Suppressor macrophage (primary cell): ENCODE measurements at regions not wholly inside any gene's neighbourhood (a gene's known extent, or its start where the extent isn't known, plus 50 kb on each side); places are given as distances from the start of the nearest gene placed in this dataset.

Source experiments
- DNase-seq, 4 experiments: peaks; one replicate each; pipeline ENCODE4 v3.0.0-alpha.2; 2020 to 2022

GRCh38 chr2:824954-825353 is 125.7 kb upstream of the SNTG2 start:
- DNase-seq: no peak

- no peak for DNase-seq
Observed at GRCh38 chr2:824524-824923, 126.1 kb upstream of the SNTG2 start.

GRCh38 chr2:821546-821945 is 129.1 kb upstream of the SNTG2 start:
- DNase-seq: no peak

DNA sequence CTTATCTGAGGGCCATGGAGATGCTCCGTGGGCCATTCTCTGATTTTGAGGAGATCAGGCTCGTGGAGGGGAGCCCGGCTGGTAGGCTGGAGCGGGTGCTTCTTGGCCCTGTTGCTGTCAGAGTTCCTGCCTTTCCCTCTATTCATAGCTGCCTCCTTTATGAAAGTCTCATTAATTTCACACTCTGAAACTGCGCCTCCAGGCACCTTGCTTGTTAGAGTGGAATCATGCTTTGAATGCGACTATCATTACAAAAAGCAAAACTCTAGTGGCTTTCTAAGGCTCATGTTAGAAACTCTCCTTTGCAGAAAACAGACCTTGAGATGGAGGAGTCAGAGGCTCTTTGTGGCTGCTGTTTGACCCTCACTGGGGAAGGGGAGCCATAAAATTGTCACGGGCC is 131.0 kb upstream of the SNTG2 start:
- no peak for DNase-seq

DNA sequence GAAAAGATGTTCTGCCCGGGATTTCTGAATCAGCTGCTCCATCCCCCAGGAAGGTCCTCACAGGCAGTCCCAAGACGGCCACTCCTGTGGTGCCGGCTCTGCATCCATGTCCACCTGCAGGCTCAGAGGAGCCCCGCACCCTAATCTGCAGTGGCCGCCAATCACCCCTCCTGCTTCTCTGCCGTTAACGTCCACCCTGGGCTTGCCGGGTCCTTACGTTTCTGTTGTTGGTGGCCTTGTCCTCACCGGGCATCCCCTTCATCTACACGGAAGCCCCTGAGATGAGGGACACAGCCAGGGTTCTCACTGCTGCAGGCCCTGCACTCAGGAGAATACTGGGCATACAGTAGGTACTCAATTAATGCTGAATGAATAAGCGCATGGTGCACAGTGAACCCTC is 131.5 kb upstream of the SNTG2 start:
- no peak for DNase-seq

DNA sequence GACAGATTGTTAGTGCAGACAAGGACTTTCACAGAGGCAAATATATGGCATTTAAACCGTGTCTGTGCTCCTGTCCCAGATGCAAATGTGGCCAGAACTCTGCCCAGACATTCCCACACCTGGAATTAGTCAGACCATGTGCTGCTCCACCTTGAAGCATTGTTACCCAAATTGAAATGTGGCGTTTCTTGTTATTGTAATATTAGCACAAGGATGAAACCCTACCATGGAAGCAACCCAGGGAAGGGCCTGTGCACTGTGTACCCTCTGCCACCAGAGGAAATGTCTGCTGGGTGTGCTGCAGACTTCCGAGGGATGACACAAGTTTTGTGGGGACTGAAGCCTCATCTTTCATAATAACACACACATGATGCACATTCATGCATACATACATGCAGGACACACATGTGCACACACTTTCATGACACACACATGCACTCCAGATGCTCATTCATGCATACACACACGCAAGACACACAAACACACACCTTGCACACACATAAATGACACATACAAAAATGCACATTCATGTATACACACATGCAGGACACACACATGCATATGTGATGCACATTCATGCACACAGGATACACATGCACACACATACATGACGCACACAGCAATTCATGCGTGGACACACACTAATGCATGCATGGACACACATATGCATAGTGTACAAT is 133.2 kb upstream of the SNTG2 start:
- DNase-seq: no peak

- DNase-seq: no peak
Observed at GRCh38 chr2:816278-816677, 134.4 kb upstream of the SNTG2 start.

DNA sequence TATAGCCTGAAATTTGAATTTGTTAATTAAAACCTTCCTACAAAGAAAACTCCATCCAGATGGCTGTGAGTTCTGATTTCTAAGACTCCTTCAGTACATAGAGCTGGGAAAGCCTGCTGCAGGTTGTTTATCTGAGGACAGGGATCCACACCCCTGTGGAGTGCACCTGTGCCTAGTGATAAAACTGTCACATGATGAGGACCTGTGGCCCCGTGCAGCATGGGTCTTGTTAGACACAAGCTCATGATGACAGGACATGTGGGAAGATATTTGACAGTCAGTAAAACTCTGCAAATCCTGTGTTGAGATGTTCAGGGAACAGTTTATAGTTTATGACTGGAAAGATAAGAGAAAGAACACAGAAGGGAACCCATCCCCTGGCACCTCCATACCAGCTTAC is 133.2 kb upstream of the TMEM18 start:
- DNase-seq: no peak

DNA sequence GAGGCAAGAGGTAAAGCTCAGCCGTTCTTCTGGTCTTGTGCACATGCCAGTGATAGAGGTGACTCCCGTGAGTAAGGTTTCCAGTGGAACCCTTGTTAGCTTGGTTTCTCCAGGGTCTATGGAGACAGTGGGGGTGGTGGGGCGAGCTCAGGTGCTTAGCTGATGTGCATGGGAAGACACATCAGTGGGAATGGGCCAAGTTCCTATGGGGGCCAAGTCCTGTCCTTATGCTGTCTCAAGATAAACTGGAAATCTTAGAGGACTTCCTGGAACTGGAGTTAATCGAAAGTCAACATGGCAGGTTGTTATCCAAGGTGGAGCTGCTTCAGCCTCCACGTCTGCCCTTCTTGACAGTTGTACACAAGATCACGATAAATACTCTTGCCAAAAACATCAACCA is 130.1 kb upstream of the TMEM18 start:
- DNase-seq: no peak

DNA sequence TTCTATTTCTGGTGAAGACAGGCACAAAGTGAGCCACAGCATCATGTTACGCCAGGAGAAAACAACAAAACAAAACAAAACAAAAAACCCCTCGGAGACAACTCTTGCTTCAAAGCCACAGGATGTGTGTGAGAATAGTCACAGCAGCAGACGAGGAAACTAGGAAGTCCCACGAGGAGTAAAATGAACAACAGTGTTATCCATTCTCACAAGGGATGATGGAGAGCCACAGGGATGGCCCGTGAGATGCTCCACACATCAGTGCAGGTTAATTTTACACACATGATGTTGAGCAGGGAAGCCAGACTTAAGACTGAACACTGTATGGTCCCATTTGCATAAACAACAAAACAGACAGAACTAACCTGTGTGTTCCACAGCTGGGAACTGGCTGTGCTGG is 128.5 kb upstream of the TMEM18 start:
- DNase-seq: no peak

DNA sequence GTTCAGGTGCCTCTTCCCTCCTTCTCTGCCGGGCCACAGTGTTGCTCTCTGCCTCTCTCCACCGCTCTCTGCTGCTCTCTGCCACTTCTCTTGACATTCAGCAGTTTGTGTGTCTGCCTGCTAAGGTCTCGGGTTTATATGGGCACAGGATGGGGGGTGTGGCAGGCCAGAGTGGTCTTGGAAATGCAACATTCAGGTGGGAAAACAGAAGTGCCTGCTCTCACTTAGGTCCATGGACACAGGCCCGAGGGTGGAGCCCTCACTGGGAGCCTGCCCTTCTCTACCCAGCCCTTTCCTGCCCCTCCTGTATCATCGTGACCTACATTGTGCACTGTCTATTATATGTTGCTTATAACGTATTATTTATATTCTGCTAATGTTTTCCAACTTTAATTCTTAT is 120.8 kb upstream of the TMEM18 start:
- DNase-seq: no peak

GRCh38 chr2:797556-797955 is 120.3 kb upstream of the TMEM18 start:
- DNase-seq: no peak

DNA sequence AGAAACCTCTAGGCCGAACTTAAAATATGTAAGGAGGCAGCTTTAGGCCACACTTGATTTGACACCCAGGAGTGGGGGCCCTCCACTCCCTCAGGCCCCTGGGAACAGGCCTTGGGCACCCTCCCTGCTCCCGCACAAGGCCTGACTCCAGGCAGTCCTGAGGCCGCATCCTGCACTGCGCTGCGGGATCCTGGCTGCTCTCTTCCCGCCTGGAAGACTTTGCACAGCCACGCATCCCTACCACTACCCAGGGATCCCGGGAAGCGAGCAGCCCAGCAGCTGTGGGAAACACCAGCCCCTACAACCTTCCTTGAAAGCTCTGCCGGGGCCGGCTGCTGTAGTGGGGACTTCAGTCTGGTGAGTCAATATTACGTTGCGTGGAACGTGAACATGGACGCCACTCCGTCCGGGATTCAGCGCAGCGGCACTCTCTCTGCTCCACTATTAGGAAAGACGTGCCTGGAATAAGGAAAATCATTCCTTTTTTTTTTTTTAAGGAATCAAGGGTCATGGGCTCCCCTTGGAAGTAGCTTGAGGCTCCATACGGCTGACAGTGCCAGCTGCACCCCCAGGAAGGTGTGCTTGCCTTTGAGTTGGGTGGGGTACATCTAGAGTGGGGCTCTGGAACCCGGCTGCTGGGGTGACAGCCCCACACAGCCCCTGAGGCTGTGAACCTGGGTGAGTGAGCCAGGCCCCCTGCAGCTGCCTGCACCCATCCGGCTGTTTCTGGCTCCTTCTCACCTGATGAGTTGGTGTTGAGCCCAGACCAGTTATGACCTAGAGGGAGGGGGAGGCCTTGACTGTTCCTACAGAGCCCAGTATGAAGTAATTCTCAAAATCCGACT is 119.2 kb upstream of the TMEM18 start:
- DNase-seq: no peak

GRCh38 chr2:795531-796041 is 118.4 kb upstream of the TMEM18 start:
- DNase-seq: no peak

DNA sequence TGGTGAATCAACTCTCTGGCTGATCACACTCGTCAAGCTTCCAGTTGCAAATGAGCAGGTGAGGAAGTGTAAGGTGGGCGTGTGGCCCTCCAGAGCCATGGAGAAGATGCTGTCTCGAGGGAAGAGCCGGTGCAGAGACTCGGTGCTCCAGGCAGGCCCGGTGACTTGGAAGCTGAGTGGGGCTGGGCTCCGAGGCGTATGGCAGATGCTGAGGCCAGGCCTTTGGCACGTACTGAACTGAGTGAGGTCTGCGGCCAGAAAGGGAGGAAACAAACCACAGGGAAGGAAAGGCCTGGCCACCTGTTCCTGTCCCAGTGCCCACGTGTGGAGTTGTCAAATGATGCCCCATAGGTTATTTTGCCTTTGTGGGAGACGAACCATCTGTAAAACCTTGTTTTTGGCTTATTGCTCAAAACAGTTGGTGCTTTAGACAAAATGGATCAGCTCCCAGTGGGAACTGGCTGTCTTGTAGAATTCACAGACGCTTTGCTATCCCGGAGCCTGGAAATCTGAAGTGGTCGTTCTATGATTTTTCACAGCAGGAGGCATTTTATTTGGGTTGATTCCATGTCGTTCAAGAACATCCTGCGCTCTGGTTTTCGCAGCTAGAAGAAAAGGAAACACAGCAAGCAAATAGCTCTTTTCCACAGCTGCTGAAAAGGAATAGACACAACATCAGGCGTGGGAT is 117.5 kb upstream of the TMEM18 start:
- DNase-seq: no peak

GRCh38 chr2:793236-793635 is 116.0 kb upstream of the TMEM18 start:
- DNase-seq: no peak

GRCh38 chr2:792687-793086 is 115.5 kb upstream of the TMEM18 start:
- no peak for DNase-seq

GRCh38 chr2:790634-791245 is 113.5 kb upstream of the TMEM18 start:
- no peak for DNase-seq

- DNase-seq: no peak
Observed at GRCh38 chr2:790081-790480, 112.9 kb upstream of the TMEM18 start.

- DNase-seq: no peak
Observed at GRCh38 chr2:789529-789928, 112.3 kb upstream of the TMEM18 start.

- no peak for DNase-seq
Observed at GRCh38 chr2:788227-789032, 111.2 kb upstream of the TMEM18 start.

- DNase-seq: no peak
Observed at GRCh38 chr2:784753-785152, 107.5 kb upstream of the TMEM18 start.
